ENCODE measurements at regions not wholly inside any gene's neighbourhood (a gene's known extent, or its start where the extent isn't known, plus 50 kb on each side); places are given as distances from the start of the nearest gene placed in this dataset.
A peak's percentile ranks its signal among the peaks of the same experiment; 100 is the strongest.

DNA sequence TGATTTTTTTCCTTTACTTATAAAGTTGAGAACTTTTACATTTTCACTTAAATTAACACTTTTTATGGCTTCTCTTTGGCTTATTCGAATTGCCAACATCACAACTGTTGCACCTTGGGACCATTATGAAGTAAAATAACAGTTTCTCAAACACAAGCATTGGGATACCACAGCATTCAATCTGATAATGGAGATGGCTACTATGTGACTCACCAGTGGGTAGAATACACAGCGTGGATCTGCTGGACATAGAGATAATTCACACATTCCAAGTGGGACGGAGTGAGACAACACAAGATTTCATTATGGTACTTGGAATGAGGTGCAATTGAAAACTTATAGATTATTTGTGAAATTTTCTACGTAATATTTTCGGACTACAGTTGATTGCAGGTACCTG is 68.0 kb downstream of the ADAMTS1 start:
- TF ChIP-seq, protein P1, sequence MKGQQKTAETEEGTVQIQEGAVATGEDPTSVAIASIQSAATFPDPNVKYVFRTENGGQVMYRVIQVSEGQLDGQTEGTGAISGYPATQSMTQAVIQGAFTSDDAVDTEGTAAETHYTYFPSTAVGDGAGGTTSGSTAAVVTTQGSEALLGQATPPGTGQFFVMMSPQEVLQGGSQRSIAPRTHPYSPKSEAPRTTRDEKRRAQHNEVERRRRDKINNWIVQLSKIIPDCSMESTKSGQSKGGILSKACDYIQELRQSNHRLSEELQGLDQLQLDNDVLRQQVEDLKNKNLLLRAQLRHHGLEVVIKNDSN (IDR thresholded peaks at IDR 0.05) = no peak
- TF ChIP-seq TEAD4 (IDR thresholded peaks at IDR 0.05) = no peak
- no peak for TF ChIP-seq NFIC (IDR thresholded peaks at IDR 0.05)
- TF ChIP-seq EGR1 (IDR thresholded peaks at IDR 0.05) = no peak
- TF ChIP-seq YY1 (IDR thresholded peaks at IDR 0.05; ENCODE audit: low read depth) = no peak

DNA sequence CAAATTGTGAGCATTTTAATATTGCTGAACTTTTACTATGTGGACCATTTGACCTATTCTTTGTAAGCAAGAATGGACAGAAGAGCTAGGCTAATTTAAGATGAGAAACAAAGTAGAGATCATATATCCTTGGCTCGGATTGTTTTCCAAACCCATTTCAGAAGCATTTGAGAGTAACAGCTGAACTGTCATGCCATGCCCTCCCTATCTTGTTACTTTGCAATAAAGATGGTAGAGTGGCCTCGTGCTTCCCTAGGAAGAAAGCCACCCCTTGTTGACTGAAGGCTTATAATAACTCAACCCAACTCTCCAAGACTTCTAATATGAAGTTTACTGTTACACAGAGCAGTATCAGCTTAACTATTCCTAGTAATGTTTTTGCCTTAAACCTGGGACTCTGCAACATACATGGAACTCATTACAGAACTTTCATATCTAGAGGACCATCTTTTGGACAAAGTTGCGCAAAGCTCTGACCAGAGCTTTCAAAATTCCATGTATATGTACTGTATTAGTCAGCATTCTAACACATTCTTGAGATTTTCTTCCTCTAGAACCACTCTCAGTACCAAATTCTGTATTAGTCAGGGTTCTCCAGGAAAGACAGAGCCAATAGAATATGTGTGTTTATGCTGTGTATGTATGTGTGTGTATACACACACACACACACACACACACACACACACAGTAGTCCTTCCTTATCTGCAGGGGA is 68.7 kb downstream of the ADAMTS1 start:
- TF ChIP-seq CEBPB (IDR thresholded peaks at IDR 0.05) (0 out of 2 replicates have a peak, but pooled peaks have one; percentile 22), NFIC (IDR thresholded peaks at IDR 0.05) (no peak)

DNA sequence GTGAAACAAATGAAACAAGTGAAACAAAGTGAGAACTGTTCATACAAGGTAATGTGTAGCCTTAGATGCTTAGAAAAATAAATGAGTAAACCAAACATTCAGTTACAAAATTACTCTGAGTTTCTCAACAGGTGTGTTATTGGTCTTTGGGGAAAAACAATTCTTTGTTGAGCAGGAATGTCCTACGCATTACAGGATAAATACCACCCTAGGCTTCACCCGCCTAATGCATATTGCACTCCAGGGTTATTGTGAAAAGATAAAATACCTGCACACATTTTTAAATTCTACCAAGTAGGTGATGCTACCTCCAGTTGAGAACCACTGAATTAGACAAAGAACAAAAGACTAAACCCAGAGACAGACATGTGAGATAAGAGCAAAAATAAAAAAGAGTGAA is 72.2 kb downstream of the ADAMTS1 start:
- TF ChIP-seq, protein P2, sequence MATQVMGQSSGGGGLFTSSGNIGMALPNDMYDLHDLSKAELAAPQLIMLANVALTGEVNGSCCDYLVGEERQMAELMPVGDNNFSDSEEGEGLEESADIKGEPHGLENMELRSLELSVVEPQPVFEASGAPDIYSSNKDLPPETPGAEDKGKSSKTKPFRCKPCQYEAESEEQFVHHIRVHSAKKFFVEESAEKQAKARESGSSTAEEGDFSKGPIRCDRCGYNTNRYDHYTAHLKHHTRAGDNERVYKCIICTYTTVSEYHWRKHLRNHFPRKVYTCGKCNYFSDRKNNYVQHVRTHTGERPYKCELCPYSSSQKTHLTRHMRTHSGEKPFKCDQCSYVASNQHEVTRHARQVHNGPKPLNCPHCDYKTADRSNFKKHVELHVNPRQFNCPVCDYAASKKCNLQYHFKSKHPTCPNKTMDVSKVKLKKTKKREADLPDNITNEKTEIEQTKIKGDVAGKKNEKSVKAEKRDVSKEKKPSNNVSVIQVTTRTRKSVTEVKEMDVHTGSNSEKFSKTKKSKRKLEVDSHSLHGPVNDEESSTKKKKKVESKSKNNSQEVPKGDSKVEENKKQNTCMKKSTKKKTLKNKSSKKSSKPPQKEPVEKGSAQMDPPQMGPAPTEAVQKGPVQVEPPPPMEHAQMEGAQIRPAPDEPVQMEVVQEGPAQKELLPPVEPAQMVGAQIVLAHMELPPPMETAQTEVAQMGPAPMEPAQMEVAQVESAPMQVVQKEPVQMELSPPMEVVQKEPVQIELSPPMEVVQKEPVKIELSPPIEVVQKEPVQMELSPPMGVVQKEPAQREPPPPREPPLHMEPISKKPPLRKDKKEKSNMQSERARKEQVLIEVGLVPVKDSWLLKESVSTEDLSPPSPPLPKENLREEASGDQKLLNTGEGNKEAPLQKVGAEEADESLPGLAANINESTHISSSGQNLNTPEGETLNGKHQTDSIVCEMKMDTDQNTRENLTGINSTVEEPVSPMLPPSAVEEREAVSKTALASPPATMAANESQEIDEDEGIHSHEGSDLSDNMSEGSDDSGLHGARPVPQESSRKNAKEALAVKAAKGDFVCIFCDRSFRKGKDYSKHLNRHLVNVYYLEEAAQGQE (IDR thresholded peaks at IDR 0.05; ENCODE audit: low read depth) = no peak
- TF ChIP-seq ZBTB7A (IDR thresholded peaks at IDR 0.05; ENCODE audit: low read depth) (no peak), YY1 (IDR thresholded peaks at IDR 0.05; ENCODE audit: low read depth) (no peak), CREB1 (IDR thresholded peaks at IDR 0.05; ENCODE audit: low read depth) (no peak), TAF1 (IDR thresholded peaks at IDR 0.05; ENCODE audit: low read depth) (no peak), CEBPB (IDR thresholded peaks at IDR 0.05) (no peak)
- TF ChIP-seq, protein P3, sequence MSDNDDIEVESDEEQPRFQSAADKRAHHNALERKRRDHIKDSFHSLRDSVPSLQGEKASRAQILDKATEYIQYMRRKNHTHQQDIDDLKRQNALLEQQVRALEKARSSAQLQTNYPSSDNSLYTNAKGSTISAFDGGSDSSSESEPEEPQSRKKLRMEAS (IDR thresholded peaks at IDR 0.05) = no peak

DNA sequence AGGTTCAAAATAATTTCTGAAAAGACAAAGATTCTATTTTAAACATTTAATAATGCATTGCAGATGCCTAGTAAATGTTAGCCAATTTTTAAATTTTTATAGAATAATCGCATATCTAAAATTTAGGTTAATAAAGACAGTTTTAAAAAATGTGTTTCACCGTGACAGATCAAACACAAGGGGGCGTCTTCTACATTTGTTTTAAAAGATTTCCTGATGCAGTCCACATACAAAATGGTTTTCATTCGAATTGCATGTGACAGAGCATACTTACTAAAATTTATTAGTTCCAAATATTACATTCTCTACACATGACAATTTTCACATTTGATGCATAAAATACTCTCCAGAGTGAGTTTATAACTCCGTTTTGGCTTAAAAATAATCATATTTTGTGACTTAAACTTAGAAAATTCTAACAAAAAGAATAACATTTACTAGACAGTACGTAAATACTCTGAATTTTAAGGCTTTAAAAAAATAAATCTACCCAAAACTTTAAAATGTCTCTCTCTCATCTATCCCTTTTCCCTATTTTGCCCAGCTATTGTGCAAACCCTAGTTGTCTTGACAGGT is 75.5 kb downstream of the ADAMTS1 start:
- no peak for TF ChIP-seq ZBTB7A (IDR thresholded peaks at IDR 0.05; ENCODE audit: low read depth)
- no peak for TF ChIP-seq NFIC (IDR thresholded peaks at IDR 0.05)
- TF ChIP-seq EP300 (IDR thresholded peaks at IDR 0.05; ENCODE audit: borderline replicate concordance) = no peak
- peak; percentile 65 for TF ChIP-seq RAD21 (IDR thresholded peaks at IDR 0.05; ENCODE audit: low read depth)
- TF ChIP-seq CEBPB (IDR thresholded peaks at IDR 0.05) = no peak
- TF ChIP-seq TEAD4 (IDR thresholded peaks at IDR 0.05) = no peak
- TF ChIP-seq YY1 (IDR thresholded peaks at IDR 0.05; ENCODE audit: low read depth) = no peak

DNA sequence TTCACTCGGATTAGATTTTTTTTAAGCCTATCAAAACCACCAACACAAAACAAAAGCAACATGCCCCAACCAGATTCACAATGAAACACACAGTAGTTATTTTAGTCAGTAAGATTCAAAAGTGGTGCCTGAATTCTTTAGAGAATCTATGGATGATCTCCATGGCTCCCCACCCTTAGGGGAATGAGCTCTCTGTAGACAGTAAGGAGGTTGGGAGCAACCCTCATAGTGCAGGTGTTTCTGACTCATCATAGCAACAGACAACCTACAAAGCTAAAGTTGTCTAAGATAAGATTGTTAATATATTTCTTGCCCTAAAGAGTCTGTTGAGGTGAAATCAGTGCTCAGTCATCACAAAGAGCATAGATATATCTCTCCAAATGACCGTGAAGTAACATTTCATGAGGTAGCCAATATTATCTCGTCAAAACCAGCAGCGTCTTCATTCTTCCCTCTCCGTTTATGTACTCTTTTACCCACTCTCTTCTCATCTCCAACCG is 78.3 kb downstream of the ADAMTS1 start:
- no peak for TF ChIP-seq FOXM1 (IDR thresholded peaks at IDR 0.05; ENCODE audit: borderline replicate concordance, low read depth)
- TF ChIP-seq YY1 (IDR thresholded peaks at IDR 0.05; ENCODE audit: low read depth) = no peak
- TF ChIP-seq CREB1 (IDR thresholded peaks at IDR 0.05; ENCODE audit: low read depth) = no peak
- no peak for TF ChIP-seq TEAD4 (IDR thresholded peaks at IDR 0.05)
- no peak for TF ChIP-seq RAD21 (IDR thresholded peaks at IDR 0.05; ENCODE audit: low read depth)

DNA sequence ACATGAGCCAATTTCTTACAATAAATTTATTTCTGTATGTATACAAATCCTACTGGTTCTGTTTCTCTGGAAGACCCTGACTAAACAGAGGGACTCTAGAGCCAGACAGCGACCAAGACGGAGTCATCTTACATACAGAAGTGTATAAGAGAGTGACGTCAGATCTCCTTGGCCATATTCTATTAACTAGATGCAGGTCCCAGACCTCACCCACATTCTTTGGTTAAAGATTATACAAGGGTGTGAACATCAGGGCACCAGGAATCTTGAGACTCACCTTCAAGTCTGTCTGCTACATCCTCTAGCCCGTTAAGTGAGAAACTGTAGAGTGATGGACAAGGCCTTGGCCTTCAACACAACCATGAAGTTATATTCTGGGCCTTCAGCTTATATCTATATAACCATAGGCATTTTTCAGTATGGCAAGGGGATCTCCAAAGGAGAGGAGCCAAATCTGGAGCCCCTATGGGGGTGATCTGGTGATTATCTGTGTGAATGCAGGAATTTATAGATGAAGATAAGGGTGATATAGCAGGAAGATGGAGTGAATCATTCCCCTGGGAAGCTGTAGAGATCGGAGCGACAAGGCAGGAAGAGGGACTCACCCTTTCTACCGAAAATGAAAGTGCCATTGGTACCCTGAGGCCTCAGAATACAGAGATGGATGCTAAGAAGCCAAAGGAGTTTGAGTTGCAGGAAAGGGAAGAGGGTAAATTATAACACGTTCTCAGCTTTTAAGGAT is 83.9 kb downstream of the ADAMTS1 start:
- TF ChIP-seq YY1 (IDR thresholded peaks at IDR 0.05; ENCODE audit: low read depth) (no peak), ZBTB7A (IDR thresholded peaks at IDR 0.05; ENCODE audit: low read depth) (no peak), EP300 (IDR thresholded peaks at IDR 0.05; ENCODE audit: borderline replicate concordance) (no peak), RAD21 (IDR thresholded peaks at IDR 0.05; ENCODE audit: low read depth) (no peak), TEAD4 (IDR thresholded peaks at IDR 0.05) (no peak), TAF1 (IDR thresholded peaks at IDR 0.05; ENCODE audit: low read depth) (no peak), EGR1 (IDR thresholded peaks at IDR 0.05) (no peak), TCF12 (IDR thresholded peaks at IDR 0.05; ENCODE audit: low read depth) (no peak)
- TF ChIP-seq, protein P3 (IDR thresholded peaks at IDR 0.05) = no peak

DNA sequence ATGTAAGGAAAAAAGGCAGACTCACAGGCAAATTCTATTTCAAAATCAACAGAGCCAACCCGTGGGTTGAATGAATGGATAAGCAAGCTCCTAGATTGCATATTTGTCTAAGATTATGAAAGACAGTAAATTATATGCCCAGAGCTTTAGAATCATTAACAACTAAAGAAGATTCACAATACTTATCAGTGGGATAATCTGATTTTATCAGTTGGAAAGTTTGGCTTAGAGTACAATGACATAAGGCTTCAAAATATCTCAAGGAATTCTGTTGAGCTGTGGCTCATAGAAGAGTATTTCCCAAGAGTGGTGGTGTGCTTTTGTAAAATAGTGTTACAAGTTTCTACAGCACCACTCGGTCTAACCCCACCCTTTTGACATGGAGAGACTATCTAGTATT is 85.5 kb downstream of the ADAMTS1 start:
- TF ChIP-seq FOXM1 (IDR thresholded peaks at IDR 0.05; ENCODE audit: borderline replicate concordance, low read depth) = no peak
- no peak for TF ChIP-seq TEAD4 (IDR thresholded peaks at IDR 0.05)
- TF ChIP-seq, protein P1 (IDR thresholded peaks at IDR 0.05) = no peak
- TF ChIP-seq, protein P2 (IDR thresholded peaks at IDR 0.05; ENCODE audit: low read depth) = no peak
- no peak for TF ChIP-seq ZBTB7A (IDR thresholded peaks at IDR 0.05; ENCODE audit: low read depth)
- TF ChIP-seq TAF1 (IDR thresholded peaks at IDR 0.05; ENCODE audit: low read depth) = no peak
- no peak for TF ChIP-seq TCF12 (IDR thresholded peaks at IDR 0.05; ENCODE audit: low read depth)
